ENCODE measurements at regions not wholly inside any gene's neighbourhood (a gene's known extent, or its start where the extent isn't known, plus 50 kb on each side); places are given as distances from the start of the nearest gene placed in this dataset.
A peak's percentile ranks its signal among the peaks of the same experiment; 100 is the strongest.

GRCh38 chr2:129896226-129897100, 83.0 kb upstream of the RAB6C start:
- no peak overlapping the region for H3K4me2 ChIP-seq (ENCODE audit: low read depth, low read length)
- BruUV-seq (replicated peaks), result no TSS peak
- WGBS (ENCODE audit: low lambda C conversion rate), result 6% methylated on average over 9 of the region's 9 CpGs
- H3K9ac ChIP-seq (ENCODE audit: insufficient read depth, low read depth, low read length), result no peak overlapping the region
- intact Hi-C loops (cut with micrococcal nuclease; ENCODE audit: unreplicated experiment) (no loop called here), in situ Hi-C loops (cut with HindIII; ENCODE audit: extremely low pct_ligation_motif_present, low pct_unique_long_range_greater_than_20kb) (no loop called here)
- no peak overlapping the region for H3K4me3 ChIP-seq (replicated peaks in 1 of 3; ENCODE audit: insufficient read depth in 1 of 3, low read depth in 2 of 3, low read length in 3 of 3)
- no peaks in the 10 kb centered on the region for H3K4me1 ChIP-seq (ENCODE audit: insufficient read depth, low read length)
- ATAC-seq (no peak), DNase-seq (ENCODE audit: low spot score) (no peak), FAIRE-seq (no peak)
- H3K27ac ChIP-seq (ENCODE audit: extremely low read length, insufficient read depth, low read length), result no peak overlapping the region
- H2AFZ ChIP-seq (ENCODE audit: low read length), result no peak overlapping the region
- H3K9me3 ChIP-seq (ENCODE audit: low read length), result no peaks in the 10 kb centered on the region
- POLR2A ChIA-PET, result no interaction called here
- CTCF ChIA-PET (ENCODE audit: low intra/inter-chr PET ratio, low total read pairs), result no interaction called here
- no peaks in the 10 kb centered on the region for H3K36me3 ChIP-seq (replicated peaks in 1 of 2; ENCODE audit: control insufficient read depth in 1 of 2, insufficient read depth in 2 of 2, low read length in 2 of 2)
- no peaks in the 10 kb centered on the region for H4K20me1 ChIP-seq (ENCODE audit: insufficient read depth, low read length)
- peaks cover 3 to 31% of the 10 kb centered on the region in 2 experiments; a peak in 3 of 5 replicates for H3K27me3 ChIP-seq (ENCODE audit: control insufficient read depth in 1 of 2, insufficient read depth in 2 of 2, low read length in 2 of 2)
- no peaks in the 10 kb centered on the region for H3K79me2 ChIP-seq (ENCODE audit: insufficient read depth, low read length)
- TF ChIP-seq MAFK (conservative IDR thresholded peaks at IDR 0.05 in 1 of 2, IDR thresholded peaks at IDR 0.05 in 1 of 2; ENCODE audit: low read length in 2 of 2) (peak; percentile 9 to 25; a peak in 1 of 4 replicates), ATF6 (CRISPR knock-in tag; conservative IDR thresholded peaks at IDR 0.05) (no peak)

GRCh38 chr2:129901754-129902415, 77.6 kb upstream of the RAB6C start:
- Histone ChIP-seq H3K4me2 (ENCODE audit: low read depth, low read length) (no peak overlapping the region), H3K36me3 (replicated peaks in 1 of 2; ENCODE audit: control insufficient read depth in 1 of 2, insufficient read depth in 2 of 2, low read length in 2 of 2) (no peaks in the 10 kb centered on the region), H3K79me2 (ENCODE audit: insufficient read depth, low read length) (no peaks in the 10 kb centered on the region), H3K27ac (ENCODE audit: extremely low read length, insufficient read depth, low read length) (no peak overlapping the region), H3K4me3 (replicated peaks in 1 of 3; ENCODE audit: insufficient read depth in 1 of 3, low read depth in 2 of 3, low read length in 3 of 3) (no peak overlapping the region), H3K27me3 (ENCODE audit: control insufficient read depth in 1 of 2, insufficient read depth in 2 of 2, low read length in 2 of 2) (peaks cover 9 to 31% of the 10 kb centered on the region in 2 experiments; a peak in 3 of 5 replicates), H3K9ac (ENCODE audit: insufficient read depth, low read depth, low read length) (no peak overlapping the region), H3K9me3 (ENCODE audit: low read length) (no peaks in the 10 kb centered on the region), H2AFZ (ENCODE audit: low read length) (no peak overlapping the region), H4K20me1 (ENCODE audit: insufficient read depth, low read length) (no peaks in the 10 kb centered on the region), H3K4me1 (ENCODE audit: insufficient read depth, low read length) (no peaks in the 10 kb centered on the region)
- no peak; the same call in 2 of the 3 replicates for ATAC-seq
- intact Hi-C loops (cut with micrococcal nuclease; ENCODE audit: unreplicated experiment), result no loop called here
- DNase-seq (ENCODE audit: low spot score), result no peak
- FAIRE-seq, result no peak
- TF ChIP-seq ZBTB33 (CRISPR knock-in tag; IDR thresholded peaks at IDR 0.05) (no peak), SP5 (CRISPR knock-in tag; IDR thresholded peaks at IDR 0.05; ENCODE audit: borderline replicate concordance, low read depth) (no peak), ZMAT5 (CRISPR knock-in tag; IDR thresholded peaks at IDR 0.05; ENCODE audit: borderline replicate concordance, low read depth) (no peak), ZNF713 (CRISPR knock-in tag; IDR thresholded peaks at IDR 0.05) (no peak), RBM22 (optimal IDR thresholded peaks at IDR 0.05; ENCODE audit: low read length) (no peak)
- no TSS peak for BruUV-seq (replicated peaks)
- in situ Hi-C loops (cut with HindIII; ENCODE audit: extremely low pct_ligation_motif_present, low pct_unique_long_range_greater_than_20kb), result no loop called here
- ChIA-PET POLR2A (no interaction called here), CTCF (ENCODE audit: low intra/inter-chr PET ratio, low total read pairs) (no interaction called here)
- WGBS (ENCODE audit: low lambda C conversion rate), result 8% methylated on average over 2 of the region's 3 CpGs
